ENCODE measurements at regions not wholly inside any gene's neighbourhood (a gene's known extent, or its start where the extent isn't known, plus 50 kb on each side); places are given as distances from the start of the nearest gene placed in this dataset.

DNA sequence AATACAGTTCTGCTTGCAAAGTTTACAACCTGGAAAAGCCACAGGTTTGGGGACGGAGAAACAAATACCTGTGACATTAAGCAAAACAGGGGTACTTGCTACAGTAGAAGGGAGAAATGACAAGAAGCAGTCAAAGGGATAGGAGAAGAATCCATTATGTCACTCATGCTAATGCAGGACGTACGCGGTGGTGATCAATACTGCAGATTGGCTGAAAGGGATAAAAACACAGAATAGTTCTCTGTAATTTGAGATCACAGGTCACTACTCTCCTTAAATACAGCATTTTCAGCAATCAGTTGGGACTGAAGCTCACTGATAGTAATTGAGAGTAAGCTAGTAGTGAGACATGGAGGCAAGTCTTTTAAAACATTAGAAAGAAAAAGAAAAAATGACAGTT lies 130.3 kb upstream of the MTAP start:
- DNase-seq (ENCODE audit: low spot score) = no peak
- Histone ChIP-seq H3K4me1 (ENCODE audit: insufficient read depth, poor library complexity, severe bottlenecking) (peaks cover 40% of the 10 kb centered on the region), H3K9me3 (ENCODE audit: severe bottlenecking) (no peaks in the 10 kb centered on the region), H3K27me3 (ENCODE audit: insufficient read depth, poor library complexity, severe bottlenecking) (no peaks in the 10 kb centered on the region), H3K27ac (ENCODE audit: poor library complexity, severe bottlenecking) (peak overlapping the region; percentile 99), H3K36me3 (ENCODE audit: low read depth) (no peaks in the 10 kb centered on the region; the same call in 1 of the 2 replicates), H3K4me3 (ENCODE audit: severe bottlenecking) (no peak overlapping the region)
- no peak for ATAC-seq (ENCODE audit: low read depth)
- TF ChIP-seq, protein P1, sequence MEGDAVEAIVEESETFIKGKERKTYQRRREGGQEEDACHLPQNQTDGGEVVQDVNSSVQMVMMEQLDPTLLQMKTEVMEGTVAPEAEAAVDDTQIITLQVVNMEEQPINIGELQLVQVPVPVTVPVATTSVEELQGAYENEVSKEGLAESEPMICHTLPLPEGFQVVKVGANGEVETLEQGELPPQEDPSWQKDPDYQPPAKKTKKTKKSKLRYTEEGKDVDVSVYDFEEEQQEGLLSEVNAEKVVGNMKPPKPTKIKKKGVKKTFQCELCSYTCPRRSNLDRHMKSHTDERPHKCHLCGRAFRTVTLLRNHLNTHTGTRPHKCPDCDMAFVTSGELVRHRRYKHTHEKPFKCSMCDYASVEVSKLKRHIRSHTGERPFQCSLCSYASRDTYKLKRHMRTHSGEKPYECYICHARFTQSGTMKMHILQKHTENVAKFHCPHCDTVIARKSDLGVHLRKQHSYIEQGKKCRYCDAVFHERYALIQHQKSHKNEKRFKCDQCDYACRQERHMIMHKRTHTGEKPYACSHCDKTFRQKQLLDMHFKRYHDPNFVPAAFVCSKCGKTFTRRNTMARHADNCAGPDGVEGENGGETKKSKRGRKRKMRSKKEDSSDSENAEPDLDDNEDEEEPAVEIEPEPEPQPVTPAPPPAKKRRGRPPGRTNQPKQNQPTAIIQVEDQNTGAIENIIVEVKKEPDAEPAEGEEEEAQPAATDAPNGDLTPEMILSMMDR (IDR thresholded peaks at IDR 0.05; ENCODE audit: poor library complexity, severe bottlenecking) = no peak

DNA sequence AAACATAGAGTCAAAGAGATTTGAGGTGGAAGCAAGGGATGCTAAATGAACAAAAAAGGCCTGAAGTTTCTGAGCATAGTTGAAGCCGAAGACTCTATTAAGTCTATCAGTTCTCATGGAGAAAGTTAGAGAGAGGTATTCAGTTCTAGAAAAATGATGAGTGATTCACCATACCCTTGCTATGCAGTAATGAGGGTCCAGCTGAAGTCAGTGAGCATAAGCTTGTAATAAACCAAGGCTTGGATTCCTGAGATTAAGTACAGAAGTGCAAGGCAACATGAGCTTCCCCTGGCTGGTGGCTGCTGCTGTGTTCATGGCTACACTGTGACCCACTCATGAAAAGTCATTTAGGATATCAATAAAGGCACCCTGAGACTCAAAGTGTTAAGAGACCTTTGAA lies 129.7 kb upstream of the MTAP start:
- Histone ChIP-seq H3K27ac (ENCODE audit: poor library complexity, severe bottlenecking) (peak overlapping the region; percentile 99), H3K27me3 (ENCODE audit: insufficient read depth, poor library complexity, severe bottlenecking) (no peaks in the 10 kb centered on the region), H3K4me1 (ENCODE audit: insufficient read depth, poor library complexity, severe bottlenecking) (peaks cover 45% of the 10 kb centered on the region), H3K36me3 (ENCODE audit: low read depth) (no peaks in the 10 kb centered on the region; the same call in 1 of the 2 replicates), H3K9me3 (ENCODE audit: severe bottlenecking) (no peaks in the 10 kb centered on the region), H3K4me3 (ENCODE audit: severe bottlenecking) (no peak overlapping the region)
- ATAC-seq (ENCODE audit: low read depth) = no peak
- DNase-seq (ENCODE audit: low spot score) = no peak
- TF ChIP-seq, protein P1 (IDR thresholded peaks at IDR 0.05; ENCODE audit: poor library complexity, severe bottlenecking) = no peak

DNA sequence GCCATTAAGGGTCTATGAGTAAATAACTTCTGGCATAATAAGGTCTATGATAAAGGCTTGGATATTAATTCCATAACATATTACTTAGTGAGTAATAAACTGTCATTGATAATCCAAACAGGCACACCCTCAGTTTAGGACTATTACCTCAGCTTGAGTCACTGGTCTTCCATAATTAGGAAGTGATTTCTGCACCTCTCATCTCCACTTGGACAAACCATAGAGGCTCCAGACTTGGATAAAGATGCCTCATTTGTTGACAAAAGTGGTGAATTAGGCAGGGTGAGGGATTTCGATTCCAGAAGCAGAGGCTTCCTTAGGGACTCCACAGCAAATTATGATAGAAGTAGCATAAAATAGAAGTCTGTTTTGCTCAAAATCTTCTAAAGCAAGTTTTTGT lies 127.5 kb upstream of the MTAP start:
- H3K9me3 ChIP-seq (ENCODE audit: severe bottlenecking) = no peaks in the 10 kb centered on the region
- peaks cover 64% of the 10 kb centered on the region for H3K4me1 ChIP-seq (ENCODE audit: insufficient read depth, poor library complexity, severe bottlenecking)
- H3K36me3 ChIP-seq (ENCODE audit: low read depth) = no peaks in the 10 kb centered on the region; the same call in 1 of the 2 replicates
- no peaks in the 10 kb centered on the region for H3K27me3 ChIP-seq (ENCODE audit: insufficient read depth, poor library complexity, severe bottlenecking)
- H3K27ac ChIP-seq (ENCODE audit: poor library complexity, severe bottlenecking) = peak overlapping the region; percentile 99
- ATAC-seq (ENCODE audit: low read depth) (peak; percentile 26; the same call in 2 of the 3 replicates), DNase-seq (ENCODE audit: low spot score) (no peak)
- TF ChIP-seq, protein P1 (IDR thresholded peaks at IDR 0.05; ENCODE audit: poor library complexity, severe bottlenecking) = no peak
- no peak overlapping the region for H3K4me3 ChIP-seq (ENCODE audit: severe bottlenecking)

DNA sequence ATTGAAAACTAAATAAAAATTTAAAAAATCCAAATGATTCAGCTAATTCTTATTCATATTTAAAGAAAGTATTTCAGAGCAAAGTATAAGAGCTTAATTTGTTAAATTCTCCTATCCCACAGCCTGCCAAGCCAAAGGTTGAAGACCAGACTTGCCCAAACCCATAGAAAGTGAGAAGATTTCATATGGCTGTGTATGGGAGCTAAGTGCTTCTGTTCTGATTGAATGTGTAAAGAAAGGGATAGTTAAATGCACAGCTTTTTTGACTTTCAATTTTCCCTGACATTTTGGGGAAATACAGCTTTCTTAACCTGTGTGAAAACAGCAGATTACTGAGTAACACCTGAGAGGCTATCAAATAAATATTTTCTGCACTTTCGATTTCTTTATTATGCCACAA lies 125.0 kb upstream of the MTAP start:
- H3K36me3 ChIP-seq (ENCODE audit: low read depth) = no peaks in the 10 kb centered on the region; the same call in 1 of the 2 replicates
- H3K9me3 ChIP-seq (ENCODE audit: severe bottlenecking) = no peaks in the 10 kb centered on the region
- H3K27ac ChIP-seq (ENCODE audit: poor library complexity, severe bottlenecking) = peak overlapping the region; percentile 99
- H3K27me3 ChIP-seq (ENCODE audit: insufficient read depth, poor library complexity, severe bottlenecking) = no peaks in the 10 kb centered on the region
- peaks cover 76% of the 10 kb centered on the region for H3K4me1 ChIP-seq (ENCODE audit: insufficient read depth, poor library complexity, severe bottlenecking)
- TF ChIP-seq, protein P1 (IDR thresholded peaks at IDR 0.05; ENCODE audit: poor library complexity, severe bottlenecking) = no peak
- ATAC-seq (ENCODE audit: low read depth) = peak; percentile 25
- H3K4me3 ChIP-seq (ENCODE audit: severe bottlenecking) = peak overlapping the region; percentile 5
- DNase-seq (ENCODE audit: low spot score) = no peak

DNA sequence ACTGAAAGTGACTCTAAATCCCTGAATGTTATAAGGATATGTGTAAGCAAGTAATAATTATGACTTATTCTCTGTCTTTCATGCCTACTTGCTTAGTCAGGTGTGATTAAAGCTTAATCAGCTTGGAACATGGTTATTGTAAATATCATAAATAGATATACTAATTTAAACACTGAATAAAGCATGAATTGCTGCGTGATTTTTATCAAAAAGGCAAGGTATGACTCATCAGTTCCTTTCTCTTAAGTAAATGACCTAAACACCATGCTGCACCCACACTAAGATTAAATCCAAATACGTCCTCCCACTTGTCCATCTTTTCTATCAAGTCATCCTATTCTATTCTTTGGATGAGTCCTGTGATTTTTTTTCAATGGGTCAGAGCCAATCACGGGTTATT lies 124.6 kb upstream of the MTAP start:
- Histone ChIP-seq H3K27me3 (ENCODE audit: insufficient read depth, poor library complexity, severe bottlenecking) (no peaks in the 10 kb centered on the region), H3K27ac (ENCODE audit: poor library complexity, severe bottlenecking) (peak overlapping the region; percentile 99), H3K36me3 (ENCODE audit: low read depth) (no peaks in the 10 kb centered on the region; the same call in 1 of the 2 replicates), H3K9me3 (ENCODE audit: severe bottlenecking) (no peaks in the 10 kb centered on the region), H3K4me1 (ENCODE audit: insufficient read depth, poor library complexity, severe bottlenecking) (peaks cover 80% of the 10 kb centered on the region), H3K4me3 (ENCODE audit: severe bottlenecking) (peak overlapping the region; percentile 5)
- DNase-seq (ENCODE audit: low spot score) (no peak), ATAC-seq (ENCODE audit: low read depth) (peak; percentile 72)
- TF ChIP-seq, protein P1 (IDR thresholded peaks at IDR 0.05; ENCODE audit: poor library complexity, severe bottlenecking) = no peak
